ENCODE measurements at regions not wholly inside any gene's neighbourhood (a gene's known extent, or its start where the extent isn't known, plus 50 kb on each side); places are given as distances from the start of the nearest gene placed in this dataset.

DNA sequence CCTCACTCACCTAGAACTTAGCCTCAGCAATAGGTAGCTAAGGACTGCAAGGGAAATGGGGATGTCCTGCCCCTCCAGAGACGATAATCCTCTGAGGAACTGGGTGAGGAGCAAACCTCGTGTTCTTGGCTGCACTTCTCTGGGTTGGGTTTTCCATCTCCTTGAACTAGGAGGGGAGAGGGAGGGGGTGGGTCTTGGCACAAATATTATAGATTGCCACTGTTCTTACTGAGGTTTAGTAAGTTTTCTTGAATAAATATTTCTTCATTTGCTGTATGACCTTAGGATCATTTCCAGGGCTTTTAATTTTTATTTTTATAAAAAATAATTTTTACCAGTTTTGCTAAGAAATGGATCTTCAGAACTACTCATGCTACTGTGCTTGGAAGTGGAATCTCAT, 406.7 kb upstream of the FZD8 start:
- no peak overlapping the region for H2BK20ac ChIP-seq (ENCODE audit: low read length)
- H3K23ac ChIP-seq (ENCODE audit: insufficient read length), result no peak overlapping the region
- no peaks in the 10 kb centered on the region for H3K79me2 ChIP-seq (ENCODE audit: control insufficient read depth in 1 of 2, insufficient read depth in 2 of 2, low read length in 2 of 2)
- no peak overlapping the region for H3K4me2 ChIP-seq (ENCODE audit: insufficient read depth in 1 of 2, low read depth in 2 of 2, low read length in 2 of 2)
- H3K4me1 ChIP-seq (replicated peaks in 1 of 4; ENCODE audit: control insufficient read depth in 3 of 4, insufficient read depth in 4 of 4, low read length in 3 of 4), result no peaks in the 10 kb centered on the region
- H2BK12ac ChIP-seq (ENCODE audit: low read depth, low read length), result no peak overlapping the region
- no peaks in the 10 kb centered on the region for H3K36me3 ChIP-seq (ENCODE audit: control insufficient read depth in 2 of 4, insufficient read depth in 4 of 4, low read length in 3 of 4)
- ChIA-PET POLR2A (ENCODE audit: partially characterized antibody) (no interaction called here), CTCF (ENCODE audit: partially characterized antibody) (no interaction called here)
- H2BK15ac ChIP-seq (ENCODE audit: low read length), result no peak overlapping the region
- no peaks in the 10 kb centered on the region for H3K23me2 ChIP-seq (ENCODE audit: low read depth, low read length)
- H2AFZ ChIP-seq (ENCODE audit: low read length), result no peak overlapping the region
- H2BK5ac ChIP-seq (ENCODE audit: low read depth, low read length), result no peak overlapping the region
- H4K5ac ChIP-seq (ENCODE audit: insufficient read length, low read depth, low read length), result no peak overlapping the region
- H2BK120ac ChIP-seq (replicated peaks; ENCODE audit: low read depth, low read length), result no peak overlapping the region
- DNase-seq (ENCODE audit: low read depth in 1 of 2, low spot score in 2 of 2) (no peak), FAIRE-seq (no peak)
- H3K27ac ChIP-seq (ENCODE audit: low read depth, low read length), result no peak overlapping the region
- H3K56ac ChIP-seq (replicated peaks; ENCODE audit: insufficient read length, low read depth, low read length), result no peak overlapping the region
- H3K18ac ChIP-seq (ENCODE audit: extremely low read depth, low read length), result no peak overlapping the region
- H4K91ac ChIP-seq (replicated peaks; ENCODE audit: insufficient read length, low read length), result no peak overlapping the region
- no peaks in the 10 kb centered on the region for H3K27me3 ChIP-seq (replicated peaks in 1 of 4; ENCODE audit: control insufficient read depth in 3 of 4, extremely low read depth in 1 of 4, insufficient read depth in 3 of 4, low read length in 3 of 4)
- no peaks in the 10 kb centered on the region for H4K20me1 ChIP-seq (replicated peaks in 1 of 2; ENCODE audit: control insufficient read depth in 1 of 2, insufficient read depth in 2 of 2, low read length in 2 of 2)
- no peak overlapping the region for H3K9ac ChIP-seq (replicated peaks in 1 of 4; ENCODE audit: extremely low read depth in 1 of 4, low read depth in 3 of 4, low read length in 3 of 4)
- no peak overlapping the region for H3K14ac ChIP-seq (ENCODE audit: insufficient read length)
- H3K9me3 ChIP-seq (ENCODE audit: insufficient read depth in 2 of 2, low read depth in 1 of 2, low read length in 1 of 2), result no peaks in the 10 kb centered on the region
- H4K8ac ChIP-seq (ENCODE audit: extremely low read depth, insufficient read depth, low read length), result no peak overlapping the region
- H2AK5ac ChIP-seq (ENCODE audit: low read depth, low read length), result no peak overlapping the region
- H3K79me1 ChIP-seq (ENCODE audit: low read depth, low read length), result no peaks in the 10 kb centered on the region; the same call in 1 of the 2 replicates
- H3K4me3 ChIP-seq (ENCODE audit: extremely low read depth in 1 of 4, insufficient read depth in 2 of 4, low read depth in 3 of 4, low read length in 4 of 4), result no peak overlapping the region
- WGBS, 2 experiments (ENCODE audit: extremely low coverage in 1 of 2, insufficient coverage in 1 of 2, insufficient read length in 1 of 2, insufficient replicate concordance in 2 of 2, low coverage in 1 of 2, low lambda C conversion rate in 2 of 2, missing lambda C conversion rate in 1 of 2), result 100% methylated on average over 2 of the region's 2 CpGs; no CpG with 5 or more reads in 1 of the 2 experiments
- no peak overlapping the region for H3K4ac ChIP-seq (replicated peaks; ENCODE audit: insufficient read length, low read depth, low read length)
- TF ChIP-seq NANOG (IDR thresholded peaks at IDR 0.05; ENCODE audit: insufficient read depth, low read depth, low read length, poor library complexity, severe bottlenecking) (no peak), KDM1A (IDR thresholded peaks at IDR 0.05; ENCODE audit: borderline replicate concordance, low read length) (no peak), TAF1 (IDR thresholded peaks at IDR 0.05; ENCODE audit: low read depth, low read length) (no peak), EZH2 (IDR thresholded peaks at IDR 0.05; ENCODE audit: low read depth, low read length, severe bottlenecking) (no peak), FOSL1 (IDR thresholded peaks at IDR 0.05; ENCODE audit: insufficient read depth, low read depth, low read length) (no peak), TAF7 (optimal IDR thresholded peaks at IDR 0.05; ENCODE audit: borderline replicate concordance, low read depth, low read length) (no peak), PHF8 (conservative IDR thresholded peaks at IDR 0.05; ENCODE audit: low read depth, low read length) (no peak), CTBP2 (IDR thresholded peaks at IDR 0.05; ENCODE audit: borderline replicate concordance, insufficient read depth, insufficient read length, low read length) (no peak), NRF1 (IDR thresholded peaks at IDR 0.05; ENCODE audit: low read depth, low read length) (no peak)
- TF ChIP-seq, protein P1, sequence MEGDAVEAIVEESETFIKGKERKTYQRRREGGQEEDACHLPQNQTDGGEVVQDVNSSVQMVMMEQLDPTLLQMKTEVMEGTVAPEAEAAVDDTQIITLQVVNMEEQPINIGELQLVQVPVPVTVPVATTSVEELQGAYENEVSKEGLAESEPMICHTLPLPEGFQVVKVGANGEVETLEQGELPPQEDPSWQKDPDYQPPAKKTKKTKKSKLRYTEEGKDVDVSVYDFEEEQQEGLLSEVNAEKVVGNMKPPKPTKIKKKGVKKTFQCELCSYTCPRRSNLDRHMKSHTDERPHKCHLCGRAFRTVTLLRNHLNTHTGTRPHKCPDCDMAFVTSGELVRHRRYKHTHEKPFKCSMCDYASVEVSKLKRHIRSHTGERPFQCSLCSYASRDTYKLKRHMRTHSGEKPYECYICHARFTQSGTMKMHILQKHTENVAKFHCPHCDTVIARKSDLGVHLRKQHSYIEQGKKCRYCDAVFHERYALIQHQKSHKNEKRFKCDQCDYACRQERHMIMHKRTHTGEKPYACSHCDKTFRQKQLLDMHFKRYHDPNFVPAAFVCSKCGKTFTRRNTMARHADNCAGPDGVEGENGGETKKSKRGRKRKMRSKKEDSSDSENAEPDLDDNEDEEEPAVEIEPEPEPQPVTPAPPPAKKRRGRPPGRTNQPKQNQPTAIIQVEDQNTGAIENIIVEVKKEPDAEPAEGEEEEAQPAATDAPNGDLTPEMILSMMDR (IDR thresholded peaks at IDR 0.05; ENCODE audit: control extremely low read depth in 1 of 3, insufficient read depth in 1 of 3, low read depth in 1 of 3, low read length in 3 of 3), result no peak
- TF ChIP-seq, protein P2, sequence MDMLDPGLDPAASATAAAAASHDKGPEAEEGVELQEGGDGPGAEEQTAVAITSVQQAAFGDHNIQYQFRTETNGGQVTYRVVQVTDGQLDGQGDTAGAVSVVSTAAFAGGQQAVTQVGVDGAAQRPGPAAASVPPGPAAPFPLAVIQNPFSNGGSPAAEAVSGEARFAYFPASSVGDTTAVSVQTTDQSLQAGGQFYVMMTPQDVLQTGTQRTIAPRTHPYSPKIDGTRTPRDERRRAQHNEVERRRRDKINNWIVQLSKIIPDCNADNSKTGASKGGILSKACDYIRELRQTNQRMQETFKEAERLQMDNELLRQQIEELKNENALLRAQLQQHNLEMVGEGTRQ (IDR thresholded peaks at IDR 0.05; ENCODE audit: low read length), result no peak
